H1 (cell line): ENCODE measurements at regions not wholly inside any gene's neighbourhood (a gene's known extent, or its start where the extent isn't known, plus 50 kb on each side); places are given as distances from the start of the nearest gene placed in this dataset.

Experiments
- CBX8 ChIP-seq: fragments of 300-800, 300-1000 bp; sonication (generic); IDR thresholded peaks from 2 replicates; pipeline ENCODE4 v1.7.1; 2016; ENCODE audit warnings: low read depth, low read length, borderline replicate concordance
- SIRT6 ChIP-seq: IDR thresholded peaks from one replicate; pipeline ENCODE4 v1.7.1; 2012; ENCODE audit warnings: low read length, inconsistent platforms
- TF ChIP-seq, protein P1 (sequence below): fragments of 300-600 bp; sonication (generic); IDR thresholded peaks from 2 replicates; pipeline ENCODE4 v1.7.1; 2012; ENCODE audit warnings: low read length, moderate library complexity, mild to moderate bottlenecking, inconsistent platforms; ENCODE audit not compliant: insufficient replicate concordance

- TF ChIP-seq, protein P1, sequence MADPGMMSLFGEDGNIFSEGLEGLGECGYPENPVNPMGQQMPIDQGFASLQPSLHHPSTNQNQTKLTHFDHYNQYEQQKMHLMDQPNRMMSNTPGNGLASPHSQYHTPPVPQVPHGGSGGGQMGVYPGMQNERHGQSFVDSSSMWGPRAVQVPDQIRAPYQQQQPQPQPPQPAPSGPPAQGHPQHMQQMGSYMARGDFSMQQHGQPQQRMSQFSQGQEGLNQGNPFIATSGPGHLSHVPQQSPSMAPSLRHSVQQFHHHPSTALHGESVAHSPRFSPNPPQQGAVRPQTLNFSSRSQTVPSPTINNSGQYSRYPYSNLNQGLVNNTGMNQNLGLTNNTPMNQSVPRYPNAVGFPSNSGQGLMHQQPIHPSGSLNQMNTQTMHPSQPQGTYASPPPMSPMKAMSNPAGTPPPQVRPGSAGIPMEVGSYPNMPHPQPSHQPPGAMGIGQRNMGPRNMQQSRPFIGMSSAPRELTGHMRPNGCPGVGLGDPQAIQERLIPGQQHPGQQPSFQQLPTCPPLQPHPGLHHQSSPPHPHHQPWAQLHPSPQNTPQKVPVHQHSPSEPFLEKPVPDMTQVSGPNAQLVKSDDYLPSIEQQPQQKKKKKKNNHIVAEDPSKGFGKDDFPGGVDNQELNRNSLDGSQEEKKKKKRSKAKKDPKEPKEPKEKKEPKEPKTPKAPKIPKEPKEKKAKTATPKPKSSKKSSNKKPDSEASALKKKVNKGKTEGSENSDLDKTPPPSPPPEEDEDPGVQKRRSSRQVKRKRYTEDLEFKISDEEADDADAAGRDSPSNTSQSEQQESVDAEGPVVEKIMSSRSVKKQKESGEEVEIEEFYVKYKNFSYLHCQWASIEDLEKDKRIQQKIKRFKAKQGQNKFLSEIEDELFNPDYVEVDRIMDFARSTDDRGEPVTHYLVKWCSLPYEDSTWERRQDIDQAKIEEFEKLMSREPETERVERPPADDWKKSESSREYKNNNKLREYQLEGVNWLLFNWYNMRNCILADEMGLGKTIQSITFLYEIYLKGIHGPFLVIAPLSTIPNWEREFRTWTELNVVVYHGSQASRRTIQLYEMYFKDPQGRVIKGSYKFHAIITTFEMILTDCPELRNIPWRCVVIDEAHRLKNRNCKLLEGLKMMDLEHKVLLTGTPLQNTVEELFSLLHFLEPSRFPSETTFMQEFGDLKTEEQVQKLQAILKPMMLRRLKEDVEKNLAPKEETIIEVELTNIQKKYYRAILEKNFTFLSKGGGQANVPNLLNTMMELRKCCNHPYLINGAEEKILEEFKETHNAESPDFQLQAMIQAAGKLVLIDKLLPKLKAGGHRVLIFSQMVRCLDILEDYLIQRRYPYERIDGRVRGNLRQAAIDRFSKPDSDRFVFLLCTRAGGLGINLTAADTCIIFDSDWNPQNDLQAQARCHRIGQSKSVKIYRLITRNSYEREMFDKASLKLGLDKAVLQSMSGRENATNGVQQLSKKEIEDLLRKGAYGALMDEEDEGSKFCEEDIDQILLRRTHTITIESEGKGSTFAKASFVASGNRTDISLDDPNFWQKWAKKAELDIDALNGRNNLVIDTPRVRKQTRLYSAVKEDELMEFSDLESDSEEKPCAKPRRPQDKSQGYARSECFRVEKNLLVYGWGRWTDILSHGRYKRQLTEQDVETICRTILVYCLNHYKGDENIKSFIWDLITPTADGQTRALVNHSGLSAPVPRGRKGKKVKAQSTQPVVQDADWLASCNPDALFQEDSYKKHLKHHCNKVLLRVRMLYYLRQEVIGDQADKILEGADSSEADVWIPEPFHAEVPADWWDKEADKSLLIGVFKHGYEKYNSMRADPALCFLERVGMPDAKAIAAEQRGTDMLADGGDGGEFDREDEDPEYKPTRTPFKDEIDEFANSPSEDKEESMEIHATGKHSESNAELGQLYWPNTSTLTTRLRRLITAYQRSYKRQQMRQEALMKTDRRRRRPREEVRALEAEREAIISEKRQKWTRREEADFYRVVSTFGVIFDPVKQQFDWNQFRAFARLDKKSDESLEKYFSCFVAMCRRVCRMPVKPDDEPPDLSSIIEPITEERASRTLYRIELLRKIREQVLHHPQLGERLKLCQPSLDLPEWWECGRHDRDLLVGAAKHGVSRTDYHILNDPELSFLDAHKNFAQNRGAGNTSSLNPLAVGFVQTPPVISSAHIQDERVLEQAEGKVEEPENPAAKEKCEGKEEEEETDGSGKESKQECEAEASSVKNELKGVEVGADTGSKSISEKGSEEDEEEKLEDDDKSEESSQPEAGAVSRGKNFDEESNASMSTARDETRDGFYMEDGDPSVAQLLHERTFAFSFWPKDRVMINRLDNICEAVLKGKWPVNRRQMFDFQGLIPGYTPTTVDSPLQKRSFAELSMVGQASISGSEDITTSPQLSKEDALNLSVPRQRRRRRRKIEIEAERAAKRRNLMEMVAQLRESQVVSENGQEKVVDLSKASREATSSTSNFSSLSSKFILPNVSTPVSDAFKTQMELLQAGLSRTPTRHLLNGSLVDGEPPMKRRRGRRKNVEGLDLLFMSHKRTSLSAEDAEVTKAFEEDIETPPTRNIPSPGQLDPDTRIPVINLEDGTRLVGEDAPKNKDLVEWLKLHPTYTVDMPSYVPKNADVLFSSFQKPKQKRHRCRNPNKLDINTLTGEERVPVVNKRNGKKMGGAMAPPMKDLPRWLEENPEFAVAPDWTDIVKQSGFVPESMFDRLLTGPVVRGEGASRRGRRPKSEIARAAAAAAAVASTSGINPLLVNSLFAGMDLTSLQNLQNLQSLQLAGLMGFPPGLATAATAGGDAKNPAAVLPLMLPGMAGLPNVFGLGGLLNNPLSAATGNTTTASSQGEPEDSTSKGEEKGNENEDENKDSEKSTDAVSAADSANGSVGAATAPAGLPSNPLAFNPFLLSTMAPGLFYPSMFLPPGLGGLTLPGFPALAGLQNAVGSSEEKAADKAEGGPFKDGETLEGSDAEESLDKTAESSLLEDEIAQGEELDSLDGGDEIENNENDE: no peak
- TF ChIP-seq CBX8 (no peak), SIRT6 (no peak)
These were observed 73.4 kb upstream of the GPRIN3 start (continued) for GRCh38 chr4:89380980-89381379.
